ENCODE measurements at regions not wholly inside any gene's neighbourhood (a gene's known extent, or its start where the extent isn't known, plus 50 kb on each side); places are given as distances from the start of the nearest gene placed in this dataset.
"Not testable (repeated sequence)": the region's sequence is repeated elsewhere in the genome, so short reads cannot be mapped to it uniquely, and the experiment has no call there.

DNA sequence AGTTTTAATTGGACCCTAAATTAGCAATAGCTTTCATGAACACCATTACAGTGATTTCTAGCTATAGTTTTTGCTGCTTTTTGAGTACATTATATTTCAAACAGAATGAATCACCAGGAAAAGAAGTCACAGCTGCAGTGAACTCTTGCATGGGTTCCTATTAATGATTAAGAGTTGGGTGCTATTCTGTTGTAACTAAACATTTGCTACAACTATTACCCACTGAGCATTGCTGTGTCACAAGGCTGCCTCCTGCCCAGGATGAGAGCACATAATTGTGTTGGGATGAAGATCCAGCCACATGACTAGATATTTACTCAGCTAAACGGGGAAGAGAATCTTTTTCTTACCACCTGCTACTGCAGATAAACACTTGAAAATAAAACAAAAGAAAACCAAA, 152.7 kb downstream of the GXYLT1 start:
- no peak for TF ChIP-seq SPI1 (IDR thresholded peaks at IDR 0.05; ENCODE audit: borderline replicate concordance, low read depth)
- TF ChIP-seq GABPA (IDR thresholded peaks at IDR 0.05; ENCODE audit: low read depth) = no peak
- TF ChIP-seq, protein P1, sequence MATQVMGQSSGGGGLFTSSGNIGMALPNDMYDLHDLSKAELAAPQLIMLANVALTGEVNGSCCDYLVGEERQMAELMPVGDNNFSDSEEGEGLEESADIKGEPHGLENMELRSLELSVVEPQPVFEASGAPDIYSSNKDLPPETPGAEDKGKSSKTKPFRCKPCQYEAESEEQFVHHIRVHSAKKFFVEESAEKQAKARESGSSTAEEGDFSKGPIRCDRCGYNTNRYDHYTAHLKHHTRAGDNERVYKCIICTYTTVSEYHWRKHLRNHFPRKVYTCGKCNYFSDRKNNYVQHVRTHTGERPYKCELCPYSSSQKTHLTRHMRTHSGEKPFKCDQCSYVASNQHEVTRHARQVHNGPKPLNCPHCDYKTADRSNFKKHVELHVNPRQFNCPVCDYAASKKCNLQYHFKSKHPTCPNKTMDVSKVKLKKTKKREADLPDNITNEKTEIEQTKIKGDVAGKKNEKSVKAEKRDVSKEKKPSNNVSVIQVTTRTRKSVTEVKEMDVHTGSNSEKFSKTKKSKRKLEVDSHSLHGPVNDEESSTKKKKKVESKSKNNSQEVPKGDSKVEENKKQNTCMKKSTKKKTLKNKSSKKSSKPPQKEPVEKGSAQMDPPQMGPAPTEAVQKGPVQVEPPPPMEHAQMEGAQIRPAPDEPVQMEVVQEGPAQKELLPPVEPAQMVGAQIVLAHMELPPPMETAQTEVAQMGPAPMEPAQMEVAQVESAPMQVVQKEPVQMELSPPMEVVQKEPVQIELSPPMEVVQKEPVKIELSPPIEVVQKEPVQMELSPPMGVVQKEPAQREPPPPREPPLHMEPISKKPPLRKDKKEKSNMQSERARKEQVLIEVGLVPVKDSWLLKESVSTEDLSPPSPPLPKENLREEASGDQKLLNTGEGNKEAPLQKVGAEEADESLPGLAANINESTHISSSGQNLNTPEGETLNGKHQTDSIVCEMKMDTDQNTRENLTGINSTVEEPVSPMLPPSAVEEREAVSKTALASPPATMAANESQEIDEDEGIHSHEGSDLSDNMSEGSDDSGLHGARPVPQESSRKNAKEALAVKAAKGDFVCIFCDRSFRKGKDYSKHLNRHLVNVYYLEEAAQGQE (IDR thresholded peaks at IDR 0.05; ENCODE audit: insufficient replicate concordance, low read depth) = no peak
- TF ChIP-seq, protein P2, sequence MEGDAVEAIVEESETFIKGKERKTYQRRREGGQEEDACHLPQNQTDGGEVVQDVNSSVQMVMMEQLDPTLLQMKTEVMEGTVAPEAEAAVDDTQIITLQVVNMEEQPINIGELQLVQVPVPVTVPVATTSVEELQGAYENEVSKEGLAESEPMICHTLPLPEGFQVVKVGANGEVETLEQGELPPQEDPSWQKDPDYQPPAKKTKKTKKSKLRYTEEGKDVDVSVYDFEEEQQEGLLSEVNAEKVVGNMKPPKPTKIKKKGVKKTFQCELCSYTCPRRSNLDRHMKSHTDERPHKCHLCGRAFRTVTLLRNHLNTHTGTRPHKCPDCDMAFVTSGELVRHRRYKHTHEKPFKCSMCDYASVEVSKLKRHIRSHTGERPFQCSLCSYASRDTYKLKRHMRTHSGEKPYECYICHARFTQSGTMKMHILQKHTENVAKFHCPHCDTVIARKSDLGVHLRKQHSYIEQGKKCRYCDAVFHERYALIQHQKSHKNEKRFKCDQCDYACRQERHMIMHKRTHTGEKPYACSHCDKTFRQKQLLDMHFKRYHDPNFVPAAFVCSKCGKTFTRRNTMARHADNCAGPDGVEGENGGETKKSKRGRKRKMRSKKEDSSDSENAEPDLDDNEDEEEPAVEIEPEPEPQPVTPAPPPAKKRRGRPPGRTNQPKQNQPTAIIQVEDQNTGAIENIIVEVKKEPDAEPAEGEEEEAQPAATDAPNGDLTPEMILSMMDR (IDR thresholded peaks at IDR 0.05; ENCODE audit: insufficient read depth, low read length) = no peak
- no peak for TF ChIP-seq POLR2AphosphoS5 (IDR thresholded peaks at IDR 0.05; ENCODE audit: low read depth)
- Histone ChIP-seq H3K27me3 (ENCODE audit: insufficient read depth, poor library complexity, severe bottlenecking) (no peaks in the 10 kb centered on the region), H3K27ac (replicated peaks) (no peak overlapping the region), H3K4me3 (replicated peaks; ENCODE audit: insufficient read depth, low read length) (no peak overlapping the region)
- DNase-seq (ENCODE audit: low read depth in 1 of 2, low spot score in 1 of 2) = no peak

DNA sequence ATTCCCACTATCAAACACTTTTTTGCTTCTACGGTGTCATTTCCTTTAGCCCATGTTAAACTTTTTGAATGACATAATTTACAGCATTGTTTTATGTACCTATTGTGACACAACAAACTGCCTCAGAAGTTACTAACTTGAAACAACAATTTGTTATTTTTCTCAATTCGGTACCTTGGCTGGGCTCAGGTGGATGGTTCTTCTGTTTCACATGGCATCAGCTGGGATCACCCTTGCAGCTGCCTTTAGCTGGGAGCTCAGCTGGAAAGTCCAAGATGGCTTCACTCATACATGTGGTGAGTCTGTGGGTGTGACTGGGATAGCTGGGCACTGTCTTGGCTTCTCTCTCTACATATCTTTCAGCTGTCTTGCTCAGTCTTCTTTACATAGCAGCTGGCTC, 156.0 kb downstream of the GXYLT1 start:
- TF ChIP-seq SPI1 (IDR thresholded peaks at IDR 0.05; ENCODE audit: borderline replicate concordance, low read depth) (no peak), GABPA (IDR thresholded peaks at IDR 0.05; ENCODE audit: low read depth) (no peak)
- TF ChIP-seq, protein P1 (IDR thresholded peaks at IDR 0.05; ENCODE audit: insufficient replicate concordance, low read depth) = no peak
- TF ChIP-seq, protein P2 (IDR thresholded peaks at IDR 0.05; ENCODE audit: insufficient read depth, low read length) = no peak
- no peak overlapping the region for H3K27ac ChIP-seq (replicated peaks)
- DNase-seq (ENCODE audit: low read depth in 1 of 2, low spot score in 1 of 2) = no peak

DNA sequence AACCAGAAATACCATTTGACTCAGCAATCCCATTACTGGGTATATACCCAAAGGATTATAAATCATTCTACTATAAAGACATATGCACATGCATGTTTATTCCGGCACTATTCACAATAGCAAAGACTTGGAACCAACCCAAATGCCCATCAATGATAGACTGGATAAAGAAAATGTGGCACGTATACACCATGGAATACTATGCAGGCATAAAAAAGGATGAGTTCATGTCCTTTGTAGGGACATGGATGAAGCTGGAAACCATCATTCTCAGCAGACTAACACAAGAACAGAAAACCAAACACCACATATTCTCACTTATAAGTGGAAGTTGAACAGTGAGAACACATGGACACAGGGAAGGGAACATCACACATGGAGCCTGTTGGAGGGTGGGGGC, 158.2 kb downstream of the GXYLT1 start:
- H3K27me3 ChIP-seq (ENCODE audit: insufficient read depth, poor library complexity, severe bottlenecking); H3K4me3 ChIP-seq (replicated peaks; ENCODE audit: insufficient read depth, low read length); DNase-seq (ENCODE audit: low read depth in 1 of 2, low spot score in 1 of 2); H3K27ac ChIP-seq (replicated peaks): not testable (repeated sequence)

More for the DNA sequence above, 156.0 kb downstream of the GXYLT1 start:
- no peaks in the 10 kb centered on the region for H3K27me3 ChIP-seq (ENCODE audit: insufficient read depth, poor library complexity, severe bottlenecking)
- no peak overlapping the region for H3K4me3 ChIP-seq (replicated peaks; ENCODE audit: insufficient read depth, low read length)

DNA sequence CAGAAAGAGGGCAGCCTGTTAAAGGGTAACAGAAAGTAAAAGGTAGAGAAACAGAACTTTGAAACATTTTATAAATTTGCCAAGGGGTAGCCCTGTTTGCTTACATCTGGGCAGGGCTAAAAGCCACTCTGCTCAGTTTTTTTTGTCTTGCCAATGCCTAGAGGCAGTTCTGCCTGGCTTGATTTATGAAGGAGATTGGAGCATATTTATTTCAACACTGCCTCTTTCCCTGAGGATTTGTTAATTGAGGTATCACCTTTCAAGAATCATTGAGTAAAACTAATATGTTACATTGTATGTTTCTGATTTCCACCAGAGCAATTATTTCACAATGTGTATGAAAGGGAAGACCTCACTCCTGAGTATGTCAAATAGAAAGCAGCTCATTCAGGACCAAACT, 160.8 kb downstream of the GXYLT1 start:
- TF ChIP-seq, protein P2 (IDR thresholded peaks at IDR 0.05; ENCODE audit: insufficient read depth, low read length) = no peak
- TF ChIP-seq GABPA (IDR thresholded peaks at IDR 0.05; ENCODE audit: low read depth) (no peak), POLR2AphosphoS5 (IDR thresholded peaks at IDR 0.05; ENCODE audit: low read depth) (no peak), SPI1 (IDR thresholded peaks at IDR 0.05; ENCODE audit: borderline replicate concordance, low read depth) (no peak)
- TF ChIP-seq, protein P1 (IDR thresholded peaks at IDR 0.05; ENCODE audit: insufficient replicate concordance, low read depth) = no peak
- no peak for DNase-seq (ENCODE audit: low read depth in 1 of 2, low spot score in 1 of 2)
- H3K27ac ChIP-seq (replicated peaks) = no peak overlapping the region

More for the DNA sequence above, 160.8 kb downstream of the GXYLT1 start:
- Histone ChIP-seq H3K4me3 (replicated peaks; ENCODE audit: insufficient read depth, low read length) (no peak overlapping the region), H3K27me3 (ENCODE audit: insufficient read depth, poor library complexity, severe bottlenecking) (no peaks in the 10 kb centered on the region)
